Superior temporal gyrus (tissue), 1 donor: ENCODE measurements at regions not wholly inside any gene's neighbourhood (a gene's known extent, or its start where the extent isn't known, plus 50 kb on each side); places are given as distances from the start of the nearest gene placed in this dataset.

ENCODE experiments used
- DNase-seq: peaks from one replicate; pipeline ENCODE4 v3.0.0-alpha.2; 2016; ENCODE audit errors: extremely low spot score

- DNase-seq: no peak
Measured at GRCh38 chr18:33517950-33518349, 60.1 kb upstream of the ASXL3 start.

GRCh38 chr18:33513027-33513426 lies 65.0 kb upstream of the ASXL3 start:
- DNase-seq: no peak

GRCh38 chr18:33507019-33507418 lies 66.5 kb upstream of the CCDC178 start:
- DNase-seq: no peak

GRCh38 chr18:33505798-33506197 lies 65.3 kb upstream of the CCDC178 start:
- DNase-seq: no peak

- DNase-seq: no peak
Measured at GRCh38 chr18:33505297-33505696, 64.8 kb upstream of the CCDC178 start.

GRCh38 chr18:33495278-33495677 lies 54.8 kb upstream of the CCDC178 start:
- DNase-seq: peak; percentile 69
